ENCODE measurements at regions not wholly inside any gene's neighbourhood (a gene's known extent, or its start where the extent isn't known, plus 50 kb on each side); places are given as distances from the start of the nearest gene placed in this dataset.

- no peak for DNase-seq
These were observed 142.3 kb downstream of the C11orf87 start for GRCh38 chr11:109564241-109564640.

GRCh38 chr11:109582470-109582869 lies 160.5 kb downstream of the C11orf87 start:
- DNase-seq = no peak

- DNase-seq = no peak
These were observed 162.3 kb downstream of the C11orf87 start for GRCh38 chr11:109584001-109584972.

GRCh38 chr11:109586789-109587188 lies 164.8 kb downstream of the C11orf87 start:
- no peak for DNase-seq

GRCh38 chr11:109590782-109591181 lies 168.8 kb downstream of the C11orf87 start:
- no peak for DNase-seq

GRCh38 chr11:109597336-109597735 lies 175.3 kb downstream of the C11orf87 start:
- DNase-seq = no peak

- no peak for DNase-seq
These were observed 182.8 kb downstream of the C11orf87 start for GRCh38 chr11:109604481-109605400.

- DNase-seq = no peak
These were observed 184.3 kb downstream of the C11orf87 start for GRCh38 chr11:109606256-109606655.

- no peak for DNase-seq
These were observed 187.6 kb downstream of the C11orf87 start for GRCh38 chr11:109609454-109610185.

GRCh38 chr11:109612496-109612895 lies 190.5 kb downstream of the C11orf87 start:
- DNase-seq = no peak

- no peak for DNase-seq
These were observed 197.5 kb downstream of the C11orf87 start for GRCh38 chr11:109619498-109619897.

- no peak for DNase-seq
These were observed 207.7 kb downstream of the C11orf87 start for GRCh38 chr11:109629734-109630133.

- no peak for DNase-seq
These were observed 219.6 kb downstream of the C11orf87 start for GRCh38 chr11:109641549-109641948.

GRCh38 chr11:109644152-109644551 lies 222.2 kb downstream of the C11orf87 start:
- DNase-seq = no peak

GRCh38 chr11:109648804-109649203 lies 226.8 kb downstream of the C11orf87 start:
- DNase-seq = no peak

- DNase-seq = no peak
These were observed 232.1 kb downstream of the C11orf87 start for GRCh38 chr11:109654091-109654490.

- DNase-seq = no peak
These were observed 236.2 kb downstream of the C11orf87 start for GRCh38 chr11:109658190-109658589.

- DNase-seq = no peak
These were observed 245.7 kb downstream of the C11orf87 start for GRCh38 chr11:109667719-109668118.

GRCh38 chr11:109668973-109669634 lies 247.1 kb downstream of the C11orf87 start:
- DNase-seq = no peak

GRCh38 chr11:109677231-109677630 lies 255.2 kb downstream of the C11orf87 start:
- no peak for DNase-seq

- no peak for DNase-seq
These were observed 255.9 kb downstream of the C11orf87 start for GRCh38 chr11:109677876-109678275.

GRCh38 chr11:109680127-109680526 lies 258.1 kb downstream of the C11orf87 start:
- DNase-seq = no peak
